Adrenal gland (tissue), 9 donors: ENCODE measurements at regions not wholly inside any gene's neighbourhood (a gene's known extent, or its start where the extent isn't known, plus 50 kb on each side); places are given as distances from the start of the nearest gene placed in this dataset.

Source experiments
- DNase-seq, 7 donors: peaks; one replicate each; pipeline ENCODE4 v3.0.0-alpha.2; 2019 to 2020
- H3K27ac ChIP-seq, 5 donors: fragments of 200-600 bp; sonication (generic) in 4 of 5; 1 replicate in 3 of 5; 2 replicates in 2 of 5; pipeline versions ENCODE4 v1.5.1 to v1.8.0; 2016 to 2020; ENCODE audit warnings: mild to moderate bottlenecking in 1 of 5
- H3K27me3 ChIP-seq: fragments of 200-600 bp; 2 replicates; pipeline ENCODE4 v1.8.0; 2021
- H3K36me3 ChIP-seq, 2 donors: fragments of 200-600 bp; replicated peaks in 1 of 2; 1 replicate in 1 of 2; 2 replicates in 1 of 2; pipeline versions ENCODE4 v1.5.1 to v1.8.0; 2018 to 2022
- H3K4me1 ChIP-seq, 2 donors: fragments of 200-600 bp; replicated peaks in 1 of 2; 1 replicate in 1 of 2; 2 replicates in 1 of 2; pipeline versions ENCODE4 v1.5.1 to v1.8.0; 2018 to 2021
- H3K4me3 ChIP-seq, 4 donors: fragments of 200-600 bp; sonication (generic) in 3 of 4; one replicate each; pipeline ENCODE4 v1.5.1; 2016 to 2018
- H3K9me3 ChIP-seq, 3 donors: fragments of 200-600 bp; sonication (generic) in 1 of 3; replicated peaks in 1 of 3; 1 replicate in 2 of 3; 2 replicates in 1 of 3; pipeline versions ENCODE4 v1.5.1 to v1.8.0; 2016 to 2021
- CTCF ChIP-seq, 6 experiments: fragments of 450-650 bp in 4 of 6; fragments of 200-600 bp in 2 of 6; sonication (generic) in 1 of 6; IDR thresholded peaks; 1 replicate in 5 of 6; 2 replicates in 1 of 6; pipeline versions ENCODE4 v1.5.1 to v1.8.0; 2016 to 2021; ENCODE audit warnings: antibody characterized with exemption in 6 of 6, mild to moderate bottlenecking in 2 of 6, moderate library complexity in 1 of 6
- POLR2A ChIP-seq, 2 donors: fragments of 450-650 bp; IDR thresholded peaks; one replicate each; pipeline ENCODE4 v1.6.1; 2017; ENCODE audit warnings: antibody characterized with exemption in 2 of 2, mild to moderate bottlenecking in 2 of 2, moderate library complexity in 1 of 2
- WGBS, 4 donors: extraction: QIAGEN DNeasy Blood & Tissue Kit in 2 of 4; methylation state at CpG; one replicate each; pipeline versions ENCODE4 v1.1.5 to v1.1.7; 2013 to 2017; 5-methylcytosine and 5-hydroxymethylcytosine counted together
- intact Hi-C, 2 donors: fragments of 100-400 bp; cut with DNase I; formaldehyde crosslinking; loops; one replicate each; pipeline versions ENCODE4 v1.14.1 to v1.15.0; 2022 to 2023
- donor health status: healthy with polysubstance abuse.
- donor health status: Bipolar disorder and iron deficiency.
- donor health status: DM: yes; HTN: yes; CAD: no.
- donor health status: DM: no; HTN: no; CAD: no.
- donor health status: DM: no; HTN: no; CAD: no.

- DNase-seq = no peak
- 82 to 95% (median 87%) methylated on average over 10 to 17 of the region's 17 CpGs for WGBS, 4 donors
- intact Hi-C loops = no loop called here
Observed at GRCh38 chr5:2110934-2111462, 228.3 kb upstream of the IRX4 start.

GRCh38 chr5:2110137-2110933 is 227.6 kb upstream of the IRX4 start:
- H3K4me1 ChIP-seq = no peaks in the 10 kb centered on the region
- intact Hi-C loops = no loop called here
- DNase-seq = no peak
- no peaks in the 10 kb centered on the region for H3K27me3 ChIP-seq
- no peaks in the 10 kb centered on the region for H3K9me3 ChIP-seq
- no peak overlapping the region for H3K4me3 ChIP-seq
- no peak overlapping the region for H3K27ac ChIP-seq
- TF ChIP-seq CTCF (IDR thresholded peaks at IDR 0.05) (no peak), POLR2A (IDR thresholded peaks at IDR 0.05) (no peak)
- no peaks in the 10 kb centered on the region for H3K36me3 ChIP-seq
- WGBS, 4 donors = 80 to 87% (median 81%) methylated on average over 13 to 19 of the region's 19 CpGs

More at GRCh38 chr5:2110934-2111462, 228.3 kb upstream of the IRX4 start:
- TF ChIP-seq POLR2A (IDR thresholded peaks at IDR 0.05) = no peak
- no peak for TF ChIP-seq CTCF (IDR thresholded peaks at IDR 0.05)
- Histone ChIP-seq H3K4me3 (no peak overlapping the region), H3K4me1 (no peaks in the 10 kb centered on the region), H3K27ac (no peak overlapping the region), H3K36me3 (no peaks in the 10 kb centered on the region), H3K27me3 (no peaks in the 10 kb centered on the region), H3K9me3 (no peaks in the 10 kb centered on the region)

- Histone ChIP-seq H3K9me3 (no peaks in the 10 kb centered on the region), H3K4me3 (no peak overlapping the region), H3K36me3 (no peaks in the 10 kb centered on the region), H3K27ac (no peak overlapping the region), H3K27me3 (no peaks in the 10 kb centered on the region), H3K4me1 (no peaks in the 10 kb centered on the region)
- DNase-seq = no peak
- TF ChIP-seq POLR2A (IDR thresholded peaks at IDR 0.05) (no peak), CTCF (IDR thresholded peaks at IDR 0.05) (no peak)
- WGBS, 4 donors = 63 to 69% (median 69%) methylated on average over 5 of the region's 5 CpGs
- intact Hi-C loops = no loop called here
Observed at GRCh38 chr5:2109566-2109965, 226.8 kb upstream of the IRX4 start.

- intact Hi-C loops = no loop called here
- 59 to 75% (median 69%) methylated on average over 2 of the region's 2 CpGs for WGBS, 4 donors
- no peaks in the 10 kb centered on the region for H3K9me3 ChIP-seq
- H3K27me3 ChIP-seq = no peaks in the 10 kb centered on the region
- no peak for DNase-seq
- no peak overlapping the region for H3K27ac ChIP-seq
- no peak for TF ChIP-seq CTCF (IDR thresholded peaks at IDR 0.05)
- no peak for TF ChIP-seq POLR2A (IDR thresholded peaks at IDR 0.05)
- H3K4me1 ChIP-seq = no peaks in the 10 kb centered on the region
- H3K36me3 ChIP-seq = no peaks in the 10 kb centered on the region
- H3K4me3 ChIP-seq = no peak overlapping the region
Observed at GRCh38 chr5:2106721-2107120, 224.0 kb upstream of the IRX4 start.
